ENCODE measurements at regions not wholly inside any gene's neighbourhood (a gene's known extent, or its start where the extent isn't known, plus 50 kb on each side); places are given as distances from the start of the nearest gene placed in this dataset.
"Not testable (repeated sequence)": the region's sequence is repeated elsewhere in the genome, so short reads cannot be mapped to it uniquely, and the experiment has no call there.

DNA sequence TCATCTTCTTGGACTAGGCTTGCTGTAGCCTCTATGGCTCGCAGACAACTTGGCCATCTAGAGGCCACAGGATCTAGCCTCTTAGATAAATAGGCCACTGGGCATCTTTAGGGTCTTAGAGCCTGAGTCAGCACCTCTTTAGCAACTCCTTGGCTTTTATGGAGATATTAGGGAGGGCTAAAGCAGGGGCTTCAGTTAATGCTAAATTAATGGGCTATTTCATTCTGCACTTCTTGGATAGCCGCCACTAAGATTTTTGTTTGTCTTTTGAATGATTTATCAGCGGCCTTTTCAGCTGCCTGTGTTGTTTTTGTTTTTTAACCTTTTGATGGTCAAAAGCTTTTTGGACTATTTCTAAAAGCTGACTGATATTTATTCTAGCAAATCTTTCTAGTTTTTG lies 118.3 kb downstream of the UNC93B1 start:
- H3K4me3 ChIP-seq; DNase-seq (ENCODE audit: low spot score in 2 of 2); H3K36me3 ChIP-seq; intact Hi-C loops (cut with DNase I); H3K4me1 ChIP-seq; H3K27me3 ChIP-seq; H3K27ac ChIP-seq; H3K9me3 ChIP-seq: not testable (repeated sequence)

DNA sequence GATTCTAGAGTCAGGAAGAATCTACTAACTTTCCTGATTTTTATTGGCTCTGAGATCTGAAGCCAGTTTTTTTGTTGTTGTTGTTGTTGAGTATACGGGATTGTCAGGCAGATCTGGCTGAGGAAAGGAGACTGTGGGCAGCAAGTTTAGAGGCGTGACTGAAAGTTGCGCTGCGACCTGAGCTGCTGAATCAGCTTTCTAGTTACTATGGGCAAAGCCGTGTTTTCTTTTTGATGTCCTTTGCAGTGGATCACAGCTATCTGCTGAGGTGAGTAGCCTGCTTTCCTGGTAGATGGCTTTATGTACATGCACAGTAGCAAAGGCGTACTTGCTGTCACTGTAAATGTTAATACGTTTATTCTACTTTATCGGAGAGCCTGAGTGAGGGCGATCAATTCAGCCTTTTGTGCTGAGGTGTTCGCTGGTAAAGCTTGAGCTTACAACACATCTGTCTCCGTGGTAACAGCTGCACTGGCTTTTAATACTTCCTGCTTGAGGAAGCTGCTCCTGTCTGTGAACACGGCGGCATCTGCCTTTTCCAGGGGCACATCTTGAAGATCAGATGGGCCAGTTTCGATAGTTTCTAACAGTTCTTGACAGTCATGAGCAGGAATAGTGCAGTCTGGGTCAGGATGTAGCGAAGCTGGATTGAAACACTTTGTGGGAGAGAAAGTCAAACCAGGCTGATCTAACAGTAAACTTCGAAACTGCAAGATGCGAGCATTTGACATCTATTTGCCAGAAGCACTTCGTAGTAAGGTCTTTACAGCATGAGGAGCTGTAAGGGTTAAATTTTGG lies 118.9 kb downstream of the UNC93B1 start:
- H3K4me3 ChIP-seq; intact Hi-C loops (cut with DNase I); H3K27me3 ChIP-seq; H3K4me1 ChIP-seq; H3K9me3 ChIP-seq; H3K36me3 ChIP-seq; DNase-seq (ENCODE audit: low spot score in 2 of 2); H3K27ac ChIP-seq: not testable (repeated sequence)

- not testable (repeated sequence) for H3K4me3 ChIP-seq
These were observed 119.7 kb downstream of the UNC93B1 start for GRCh38 chr11:67884073-67884757.

GRCh38 chr11:67882304-67882703 lies 121.6 kb downstream of the UNC93B1 start:
- H3K27me3 ChIP-seq; H3K36me3 ChIP-seq; H3K9me3 ChIP-seq; H3K4me1 ChIP-seq; H3K27ac ChIP-seq; intact Hi-C loops (cut with DNase I); DNase-seq (ENCODE audit: low spot score in 2 of 2); H3K4me3 ChIP-seq: not testable (repeated sequence)

More at GRCh38 chr11:67884073-67884757, 119.7 kb downstream of the UNC93B1 start:
- DNase-seq (ENCODE audit: low spot score in 2 of 2); intact Hi-C loops (cut with DNase I); H3K27ac ChIP-seq; H3K9me3 ChIP-seq; H3K4me1 ChIP-seq; H3K36me3 ChIP-seq; H3K27me3 ChIP-seq: not testable (repeated sequence)

DNA sequence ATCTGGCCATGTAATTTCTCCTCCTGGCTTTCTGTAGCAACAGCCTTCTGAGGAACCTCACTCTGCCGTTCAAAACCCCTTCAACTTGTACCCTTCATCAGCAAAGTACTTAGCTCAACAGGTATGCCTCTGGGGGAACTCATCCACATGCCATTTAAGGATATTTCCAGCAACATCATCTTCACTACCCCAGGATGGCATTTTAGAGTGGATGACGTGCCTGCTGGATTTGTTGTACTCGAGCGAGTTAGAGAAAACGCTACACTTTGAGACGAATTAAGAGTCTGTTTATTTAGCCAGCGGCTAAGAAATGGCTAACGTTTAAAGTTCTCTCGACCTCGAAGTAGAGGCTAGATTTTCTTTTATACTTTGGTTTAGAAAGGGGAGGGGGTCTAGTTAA lies 122.1 kb downstream of the UNC93B1 start:
- H3K27ac ChIP-seq; H3K9me3 ChIP-seq; DNase-seq (ENCODE audit: low spot score in 2 of 2); H3K27me3 ChIP-seq; H3K4me1 ChIP-seq; H3K4me3 ChIP-seq; H3K36me3 ChIP-seq; intact Hi-C loops (cut with DNase I): not testable (repeated sequence)

- H3K27me3 ChIP-seq; H3K9me3 ChIP-seq; H3K4me3 ChIP-seq; DNase-seq (ENCODE audit: low spot score in 2 of 2); intact Hi-C loops (cut with DNase I); H3K27ac ChIP-seq; H3K4me1 ChIP-seq; H3K36me3 ChIP-seq: not testable (repeated sequence)
These were observed 123.2 kb downstream of the UNC93B1 start for GRCh38 chr11:67880594-67881196.

DNA sequence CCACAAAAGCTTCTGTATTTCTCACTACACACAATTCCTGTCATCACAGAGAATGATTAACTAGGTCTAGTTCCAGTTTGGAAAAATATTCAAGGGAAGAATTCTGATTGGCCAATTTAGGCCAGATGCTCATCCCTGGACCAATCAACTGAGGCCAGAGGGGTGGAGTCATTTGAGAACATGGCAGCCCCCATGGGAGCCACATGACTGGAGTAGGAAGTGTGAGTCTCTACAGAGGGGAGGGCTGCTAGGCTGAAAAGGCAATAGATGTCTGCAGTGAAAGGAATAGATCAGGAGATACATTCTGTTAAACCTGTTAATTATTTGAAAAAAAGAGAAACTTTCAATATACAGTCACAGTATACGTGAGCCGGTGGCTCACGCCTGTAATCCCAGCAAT lies 125.2 kb downstream of the UNC93B1 start:
- H3K27me3 ChIP-seq; H3K36me3 ChIP-seq; H3K4me3 ChIP-seq; DNase-seq (ENCODE audit: low spot score in 2 of 2); intact Hi-C loops (cut with DNase I); H3K4me1 ChIP-seq; H3K27ac ChIP-seq; H3K9me3 ChIP-seq: not testable (repeated sequence)

DNA sequence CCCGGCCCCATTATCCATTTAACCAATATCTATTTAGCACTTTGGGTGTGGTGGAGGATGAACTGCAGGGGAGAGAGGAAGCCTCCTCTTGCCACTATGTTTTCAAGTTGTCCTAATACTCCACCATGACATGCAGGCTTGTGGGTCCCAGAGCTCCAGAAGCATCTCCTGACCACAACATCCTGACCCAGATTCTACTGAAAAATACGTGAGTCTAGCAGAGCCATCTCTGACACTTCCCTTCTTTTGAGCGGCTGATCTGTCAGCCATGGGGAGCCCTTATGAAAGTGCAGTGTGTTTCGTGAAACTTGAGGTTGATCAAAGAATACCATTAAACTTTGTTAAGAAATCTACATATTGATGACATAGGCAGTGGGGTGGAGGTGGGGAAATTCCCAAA lies 126.6 kb downstream of the UNC93B1 start:
- H3K4me1 ChIP-seq; H3K27ac ChIP-seq; H3K4me3 ChIP-seq; DNase-seq (ENCODE audit: low spot score in 2 of 2); H3K36me3 ChIP-seq; intact Hi-C loops (cut with DNase I); H3K9me3 ChIP-seq; H3K27me3 ChIP-seq: not testable (repeated sequence)

GRCh38 chr11:67873223-67873622 lies 130.7 kb downstream of the UNC93B1 start:
- H3K27me3 ChIP-seq; intact Hi-C loops (cut with DNase I); H3K9me3 ChIP-seq; H3K36me3 ChIP-seq; H3K4me3 ChIP-seq; H3K4me1 ChIP-seq; H3K27ac ChIP-seq; DNase-seq (ENCODE audit: low spot score in 2 of 2): not testable (repeated sequence)

DNA sequence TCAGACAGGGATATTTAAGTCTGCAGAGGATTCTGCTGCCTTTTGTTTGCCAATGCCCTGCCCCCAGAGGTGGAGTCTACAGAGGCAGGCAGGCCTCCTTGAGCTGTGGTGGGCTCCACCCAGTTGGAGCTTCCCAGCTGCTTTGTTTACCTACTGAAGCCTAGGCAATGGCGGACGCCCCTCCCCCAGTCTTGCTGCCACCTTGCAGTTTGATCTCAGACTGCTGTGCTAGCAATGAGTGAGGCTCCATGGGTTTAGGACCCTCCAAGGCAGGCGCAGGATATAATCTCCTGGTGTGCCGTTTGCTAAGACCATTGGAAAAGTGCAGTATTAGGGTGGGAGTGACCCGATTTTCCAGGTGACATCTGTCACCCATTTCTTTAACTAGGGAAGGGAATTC lies 132.7 kb downstream of the UNC93B1 start:
- intact Hi-C loops (cut with DNase I); H3K9me3 ChIP-seq; H3K27ac ChIP-seq; H3K4me3 ChIP-seq; H3K36me3 ChIP-seq; DNase-seq (ENCODE audit: low spot score in 2 of 2); H3K27me3 ChIP-seq; H3K4me1 ChIP-seq: not testable (repeated sequence)

GRCh38 chr11:67862896-67863295 lies 141.0 kb downstream of the UNC93B1 start:
- intact Hi-C loops (cut with DNase I); H3K4me3 ChIP-seq: not testable (repeated sequence)

DNA sequence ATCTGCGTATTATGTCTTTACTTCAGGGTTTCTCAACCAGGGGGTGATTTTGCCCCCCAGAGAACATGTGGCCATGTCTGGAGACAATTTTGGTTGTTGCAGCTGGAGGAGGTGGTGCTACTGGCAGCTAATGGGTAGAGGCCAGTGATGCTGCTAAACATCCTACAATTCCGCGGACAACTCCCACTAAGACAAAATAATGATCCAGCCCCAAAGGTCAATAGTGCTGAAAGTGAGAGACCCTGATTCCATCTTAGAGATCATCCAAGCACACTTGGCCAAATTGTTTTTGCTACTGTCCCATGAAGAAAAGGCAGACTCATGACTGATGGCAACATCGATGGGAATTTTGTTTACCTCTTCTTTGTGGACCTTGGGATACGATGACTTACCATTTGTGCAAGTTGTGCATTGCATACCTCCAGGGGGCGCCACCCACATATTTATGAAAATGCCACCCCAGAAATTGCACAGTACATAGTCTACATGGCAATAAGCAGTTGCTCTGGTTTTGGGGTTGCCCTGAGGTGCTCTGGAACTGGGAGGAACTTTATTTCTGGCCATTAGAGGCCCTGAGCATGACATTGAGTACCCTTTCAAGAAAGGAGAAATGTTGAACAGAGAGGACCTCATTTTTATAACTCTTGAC lies 144.3 kb downstream of the UNC93B1 start:
- H3K27ac ChIP-seq; DNase-seq (ENCODE audit: low spot score in 2 of 2); H3K9me3 ChIP-seq; intact Hi-C loops (cut with DNase I); H3K36me3 ChIP-seq; H3K4me1 ChIP-seq; H3K27me3 ChIP-seq; H3K4me3 ChIP-seq: not testable (repeated sequence)

More at GRCh38 chr11:67862896-67863295, 141.0 kb downstream of the UNC93B1 start:
- not testable (repeated sequence) for H3K9me3 ChIP-seq; H3K36me3 ChIP-seq; H3K27ac ChIP-seq; DNase-seq (ENCODE audit: low spot score in 2 of 2); H3K27me3 ChIP-seq; H3K4me1 ChIP-seq

- DNase-seq (ENCODE audit: low spot score in 2 of 2); H3K9me3 ChIP-seq; H3K4me3 ChIP-seq; H3K4me1 ChIP-seq; H3K36me3 ChIP-seq; H3K27me3 ChIP-seq; H3K27ac ChIP-seq; intact Hi-C loops (cut with DNase I): not testable (repeated sequence)
These were observed 153.2 kb downstream of the UNC93B1 start for GRCh38 chr11:67850747-67851146.

- DNase-seq (ENCODE audit: low spot score in 2 of 2); H3K36me3 ChIP-seq; H3K27ac ChIP-seq; H3K4me1 ChIP-seq; H3K27me3 ChIP-seq; H3K4me3 ChIP-seq; intact Hi-C loops (cut with DNase I); H3K9me3 ChIP-seq: not testable (repeated sequence)
These were observed 154.1 kb downstream of the UNC93B1 start for GRCh38 chr11:67849766-67850165.

All from ascending aorta (tissue), 2 donors.